Activated CD4-positive, alpha-beta T cell treated with anti-CD3 and anti-CD28 coated beads for 36 hours (primary cell): ENCODE measurements at regions not wholly inside any gene's neighbourhood (a gene's known extent, or its start where the extent isn't known, plus 50 kb on each side); places are given as distances from the start of the nearest gene placed in this dataset.

Source experiments
- ATAC-seq: fragments of 200-7000 bp; cut with Tn5 transposase; one replicate; pipeline ENCODE4 v1.10.0; 2021; ENCODE audit warnings: mild to moderate bottlenecking, moderate library complexity
- CTCF ChIA-PET: fragments of 350-600 bp; sonication (Branson Sonifier 250); formaldehyde crosslinking; loops from one replicate; lab custom pipeline; 2021; ENCODE audit warnings: antibody characterized with exemption; lab: Charles Lee
- POLR2A ChIA-PET: fragments of 350-600 bp; sonication (Branson Sonifier 250); formaldehyde crosslinking; loops from one replicate; lab custom pipeline; 2021; ENCODE audit warnings: antibody characterized with exemption, inconsistent platforms; lab: Charles Lee
- DNase-seq: peaks from one replicate; pipeline ENCODE4 v3.0.0-alpha.2; 2020
- H3K27ac Mint-ChIP-seq: one replicate; pipeline ENCODE4 v1.8.0; 2021; ENCODE audit warnings: mixed read lengths
- H3K27me3 Mint-ChIP-seq: one replicate; pipeline ENCODE4 v1.8.0; 2021; ENCODE audit warnings: mixed read lengths
- H3K36me3 Mint-ChIP-seq: one replicate; pipeline ENCODE4 v1.8.0; 2021; ENCODE audit warnings: low read depth, mixed read lengths
- H3K4me1 Mint-ChIP-seq: one replicate; pipeline ENCODE4 v1.8.0; 2021; ENCODE audit warnings: mixed read lengths
- H3K4me3 Mint-ChIP-seq: one replicate; pipeline ENCODE4 v1.8.0; 2021; ENCODE audit warnings: mild to moderate bottlenecking, moderate library complexity, mixed read lengths
- H3K9me3 Mint-ChIP-seq: one replicate; pipeline ENCODE4 v1.8.0; 2021; ENCODE audit warnings: low read depth, mixed read lengths
- intact Hi-C, 2 experiments: fragments of 100-400 bp; cut with DNase I in 1 of 2; cut with micrococcal nuclease in 1 of 2; formaldehyde crosslinking; loops; one replicate each; pipeline versions ENCODE4 v1.14.2 to v1.15.1; 2022 to 2024; cut with DNase I, micrococcal nuclease

- CTCF ChIA-PET, result no interaction called here
- POLR2A ChIA-PET, result no interaction called here
These were observed 520.7 kb downstream of the MED13L start for GRCh38 chr12:115756804-115757203.

GRCh38 chr12:115756271-115756670 lies 521.2 kb downstream of the MED13L start:
- no peak for DNase-seq
- Mint-ChIP-seq H3K4me1 (no peaks in the 10 kb centered on the region), H3K4me3 (no peak overlapping the region), H3K27me3 (peaks cover 14% of the 10 kb centered on the region), H3K36me3 (no peaks in the 10 kb centered on the region), H3K9me3 (no peaks in the 10 kb centered on the region), H3K27ac (no peak overlapping the region)
- ATAC-seq, result no peak
- ChIA-PET POLR2A (no interaction called here), CTCF (interaction anchor here (0.7 kb wide), 1 partner anchor 89 kb away, joined by 3 read pairs; no protein-coding TSS in a partner anchor)
- intact Hi-C loops, result loop anchor here in 1 of 2 experiments (10.0 kb wide), 1 partner anchor 159 kb away; no protein-coding TSS in a partner anchor

More at GRCh38 chr12:115756804-115757203, 520.7 kb downstream of the MED13L start:
- H3K4me1 Mint-ChIP-seq, result no peaks in the 10 kb centered on the region
- intact Hi-C loops, result loop anchor here in 1 of 2 experiments (10.0 kb wide), 1 partner anchor 158 kb away; no protein-coding TSS in a partner anchor
- H3K4me3 Mint-ChIP-seq, result no peak overlapping the region
- peaks cover 14% of the 10 kb centered on the region for H3K27me3 Mint-ChIP-seq
- H3K27ac Mint-ChIP-seq, result no peak overlapping the region
- no peak for ATAC-seq
- H3K9me3 Mint-ChIP-seq, result no peaks in the 10 kb centered on the region
- DNase-seq, result no peak
- H3K36me3 Mint-ChIP-seq, result no peaks in the 10 kb centered on the region

- no peak overlapping the region for H3K4me3 Mint-ChIP-seq
- no peak overlapping the region for H3K27ac Mint-ChIP-seq
- H3K27me3 Mint-ChIP-seq, result peaks cover 14% of the 10 kb centered on the region
- intact Hi-C loops, result loop anchor here in 1 of 2 experiments (10.0 kb wide), 1 partner anchor 159 kb away; no protein-coding TSS in a partner anchor
- DNase-seq (no peak), ATAC-seq (no peak)
- no peaks in the 10 kb centered on the region for H3K4me1 Mint-ChIP-seq
- no peaks in the 10 kb centered on the region for H3K9me3 Mint-ChIP-seq
- no peaks in the 10 kb centered on the region for H3K36me3 Mint-ChIP-seq
- POLR2A ChIA-PET, result no interaction called here
- CTCF ChIA-PET, result interaction anchor here (0.7 kb wide), 2 partner anchors 18 to 88 kb away, joined by 3 read pairs; no protein-coding TSS in a partner anchor
These were observed 521.8 kb downstream of the MED13L start for GRCh38 chr12:115755725-115756085.

- H3K27ac Mint-ChIP-seq, result no peak overlapping the region
- no peaks in the 10 kb centered on the region for H3K9me3 Mint-ChIP-seq
- POLR2A ChIA-PET, result no interaction called here
- no peak overlapping the region for H3K4me3 Mint-ChIP-seq
- H3K4me1 Mint-ChIP-seq, result no peaks in the 10 kb centered on the region
- DNase-seq (no peak), ATAC-seq (no peak)
- no peaks in the 10 kb centered on the region for H3K36me3 Mint-ChIP-seq
- intact Hi-C loops, result loop anchor here in 1 of 2 experiments (10.0 kb wide), 1 partner anchor 160 kb away; no protein-coding TSS in a partner anchor
- CTCF ChIA-PET, result interaction anchor here (0.7 kb wide), 1 partner anchor 19 kb away, joined by 3 read pairs; no protein-coding TSS in a partner anchor
- peaks cover 14% of the 10 kb centered on the region for H3K27me3 Mint-ChIP-seq
These were observed 522.3 kb downstream of the MED13L start for GRCh38 chr12:115755061-115755724.

- Mint-ChIP-seq H3K27me3 (peaks cover 15% of the 10 kb centered on the region), H3K36me3 (no peaks in the 10 kb centered on the region), H3K4me3 (no peak overlapping the region), H3K27ac (no peak overlapping the region), H3K4me1 (no peaks in the 10 kb centered on the region), H3K9me3 (no peaks in the 10 kb centered on the region)
- intact Hi-C loops, result loop anchor here (1.0 to 10.0 kb wide), 4 partner anchors 162 to 1772 kb away; no protein-coding TSS in a partner anchor
- ChIA-PET POLR2A (no interaction called here), CTCF (interaction anchor here (0.6 to 1.1 kb wide), 3 partner anchors 12 to 458 kb away, joined by 3 to 4 read pairs (median 4); no protein-coding TSS in a partner anchor)
- ATAC-seq, result no peak
- DNase-seq, result peak; percentile 11
These were observed 524.4 kb downstream of the MED13L start for GRCh38 chr12:115752913-115753726.

GRCh38 chr12:115752156-115752555 lies 525.3 kb downstream of the MED13L start:
- peaks cover 14% of the 10 kb centered on the region for H3K27me3 Mint-ChIP-seq
- ChIA-PET POLR2A (no interaction called here), CTCF (no interaction called here)
- no peaks in the 10 kb centered on the region for H3K36me3 Mint-ChIP-seq
- intact Hi-C loops, result loop anchor here (2.0 to 10.0 kb wide), 3 partner anchors 163 to 1771 kb away; no protein-coding TSS in a partner anchor
- ATAC-seq (no peak), DNase-seq (no peak)
- H3K4me1 Mint-ChIP-seq, result no peaks in the 10 kb centered on the region
- H3K4me3 Mint-ChIP-seq, result no peak overlapping the region
- no peaks in the 10 kb centered on the region for H3K9me3 Mint-ChIP-seq
- no peak overlapping the region for H3K27ac Mint-ChIP-seq

GRCh38 chr12:115750340-115750739 lies 527.2 kb downstream of the MED13L start:
- intact Hi-C loops, result loop anchor here in 1 of 2 experiments (10.0 kb wide), 1 partner anchor 164 kb away; no protein-coding TSS in a partner anchor

GRCh38 chr12:115749071-115749841 lies 528.2 kb downstream of the MED13L start:
- Mint-ChIP-seq H3K4me3 (no peak overlapping the region), H3K36me3 (no peaks in the 10 kb centered on the region), H3K4me1 (no peaks in the 10 kb centered on the region), H3K9me3 (no peaks in the 10 kb centered on the region), H3K27ac (no peak overlapping the region), H3K27me3 (peaks cover 8% of the 10 kb centered on the region)
- no peak for ATAC-seq
- no peak for DNase-seq
- CTCF ChIA-PET, result no interaction called here
- POLR2A ChIA-PET, result no interaction called here
- intact Hi-C loops, result no loop called here

More at GRCh38 chr12:115750340-115750739, 527.2 kb downstream of the MED13L start:
- no peak for DNase-seq
- no peak for ATAC-seq
- no peak overlapping the region for H3K4me3 Mint-ChIP-seq
- H3K36me3 Mint-ChIP-seq, result no peaks in the 10 kb centered on the region
- H3K27ac Mint-ChIP-seq, result no peak overlapping the region
- no peaks in the 10 kb centered on the region for H3K4me1 Mint-ChIP-seq
- POLR2A ChIA-PET, result no interaction called here
- H3K9me3 Mint-ChIP-seq, result no peaks in the 10 kb centered on the region
- CTCF ChIA-PET, result no interaction called here
- H3K27me3 Mint-ChIP-seq, result peaks cover 13% of the 10 kb centered on the region

- H3K27ac Mint-ChIP-seq, result no peak overlapping the region
- H3K4me3 Mint-ChIP-seq, result no peak overlapping the region
- H3K9me3 Mint-ChIP-seq, result peaks cover 2% of the 10 kb centered on the region
- ChIA-PET CTCF (interaction anchor here (0.7 kb wide), 1 partner anchor 13 kb away, joined by 4 read pairs; no protein-coding TSS in a partner anchor), POLR2A (no interaction called here)
- H3K36me3 Mint-ChIP-seq, result no peaks in the 10 kb centered on the region
- DNase-seq (no peak), ATAC-seq (no peak)
- no peaks in the 10 kb centered on the region for H3K4me1 Mint-ChIP-seq
- H3K27me3 Mint-ChIP-seq, result no peaks in the 10 kb centered on the region
- intact Hi-C loops, result no loop called here
These were observed 536.8 kb downstream of the MED13L start for GRCh38 chr12:115740586-115741155.

- Mint-ChIP-seq H3K4me3 (no peak overlapping the region), H3K27ac (no peak overlapping the region), H3K9me3 (no peaks in the 10 kb centered on the region), H3K36me3 (no peaks in the 10 kb centered on the region), H3K27me3 (peaks cover 2% of the 10 kb centered on the region), H3K4me1 (no peaks in the 10 kb centered on the region)
- ChIA-PET CTCF (interaction anchor here (1.1 kb wide), 1 partner anchor 9 kb away, joined by 3 read pairs; no protein-coding TSS in a partner anchor), POLR2A (no interaction called here)
- ATAC-seq (no peak), DNase-seq (no peak)
- intact Hi-C loops, result no loop called here
These were observed 539.6 kb downstream of the MED13L start for GRCh38 chr12:115737895-115738294.
